Type B pancreatic cell (in vitro differentiated cells): ENCODE measurements at regions not wholly inside any gene's neighbourhood (a gene's known extent, or its start where the extent isn't known, plus 50 kb on each side); places are given as distances from the start of the nearest gene placed in this dataset.

Source experiments
- DNase-seq: peaks from one replicate; pipeline ENCODE4 v3.0.0; 2021; ENCODE audit warnings: mixed read lengths; ENCODE audit not compliant: unreplicated experiment; ENCODE audit errors: extremely low spot score
- H3K27ac Mint-ChIP-seq: 2 replicates; pipeline ENCODE4 v1.8.0; 2021; ENCODE audit warnings: mild to moderate bottlenecking, mixed read lengths
- H3K27me3 Mint-ChIP-seq: 2 replicates; pipeline ENCODE4 v1.8.0; 2021; ENCODE audit warnings: mixed read lengths
- H3K36me3 Mint-ChIP-seq: 2 replicates; pipeline ENCODE4 v1.8.0; 2021; ENCODE audit warnings: mixed read lengths
- H3K4me1 Mint-ChIP-seq: one replicate; pipeline ENCODE4 v1.8.0; 2021; ENCODE audit warnings: mixed read lengths; ENCODE audit not compliant: unreplicated experiment
- H3K4me3 Mint-ChIP-seq: 2 replicates; pipeline ENCODE4 v1.8.0; 2021; ENCODE audit warnings: mild to moderate bottlenecking, mixed read lengths
- H3K9me3 Mint-ChIP-seq: 2 replicates; pipeline ENCODE4 v1.8.0; 2021; ENCODE audit warnings: mixed read lengths
- TF ChIP-seq, protein P1 (sequence below): fragments of 200-600 bp; sonication (generic); conservative IDR thresholded peaks from 2 replicates; pipeline ENCODE4 v1.5.0; 2021; ENCODE audit warnings: antibody characterized with exemption, mild to moderate bottlenecking

DNA sequence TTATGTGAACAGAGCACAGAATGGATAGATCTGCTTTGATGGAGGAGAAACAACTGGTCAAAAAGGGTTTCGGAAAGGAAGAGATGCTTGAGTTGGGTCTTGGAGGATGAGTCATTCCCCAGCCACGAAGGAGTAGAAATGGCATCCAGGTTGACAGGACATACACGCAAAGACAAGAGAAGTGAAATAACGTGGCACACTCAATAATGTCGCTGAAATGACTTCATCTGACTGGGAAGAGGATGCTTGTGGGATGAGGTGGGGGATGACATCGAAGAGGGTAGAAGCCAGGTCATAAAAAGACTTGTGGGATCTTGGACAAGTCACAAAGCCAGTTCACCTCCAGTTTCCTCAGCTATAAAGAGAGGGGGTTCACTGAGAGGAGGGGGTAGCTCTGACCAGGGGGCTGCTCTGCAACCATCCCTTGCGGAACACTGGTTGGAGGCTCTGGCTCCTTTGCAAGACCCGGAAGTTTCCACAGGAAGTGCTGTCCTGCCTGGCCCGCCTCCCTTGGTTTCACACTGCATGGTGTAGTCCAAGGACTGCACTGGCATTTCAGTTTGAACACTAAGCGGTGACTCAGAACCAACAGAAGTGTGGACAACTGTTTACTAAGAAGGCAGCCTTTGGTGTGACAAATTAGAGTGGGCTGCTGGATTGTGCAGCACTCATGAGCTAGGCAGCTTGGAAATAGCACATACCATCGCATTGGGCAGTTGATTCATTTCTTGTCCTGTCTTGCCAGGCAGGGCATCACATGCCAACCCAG, 189.9 kb upstream of the ADO start:
- Mint-ChIP-seq H3K36me3 (no peaks in the 10 kb centered on the region), H3K27me3 (peaks cover 32% of the 10 kb centered on the region), H3K9me3 (no peaks in the 10 kb centered on the region), H3K27ac (no peak overlapping the region), H3K4me1 (peaks cover 4% of the 10 kb centered on the region), H3K4me3 (no peak overlapping the region)
- TF ChIP-seq, protein P1, sequence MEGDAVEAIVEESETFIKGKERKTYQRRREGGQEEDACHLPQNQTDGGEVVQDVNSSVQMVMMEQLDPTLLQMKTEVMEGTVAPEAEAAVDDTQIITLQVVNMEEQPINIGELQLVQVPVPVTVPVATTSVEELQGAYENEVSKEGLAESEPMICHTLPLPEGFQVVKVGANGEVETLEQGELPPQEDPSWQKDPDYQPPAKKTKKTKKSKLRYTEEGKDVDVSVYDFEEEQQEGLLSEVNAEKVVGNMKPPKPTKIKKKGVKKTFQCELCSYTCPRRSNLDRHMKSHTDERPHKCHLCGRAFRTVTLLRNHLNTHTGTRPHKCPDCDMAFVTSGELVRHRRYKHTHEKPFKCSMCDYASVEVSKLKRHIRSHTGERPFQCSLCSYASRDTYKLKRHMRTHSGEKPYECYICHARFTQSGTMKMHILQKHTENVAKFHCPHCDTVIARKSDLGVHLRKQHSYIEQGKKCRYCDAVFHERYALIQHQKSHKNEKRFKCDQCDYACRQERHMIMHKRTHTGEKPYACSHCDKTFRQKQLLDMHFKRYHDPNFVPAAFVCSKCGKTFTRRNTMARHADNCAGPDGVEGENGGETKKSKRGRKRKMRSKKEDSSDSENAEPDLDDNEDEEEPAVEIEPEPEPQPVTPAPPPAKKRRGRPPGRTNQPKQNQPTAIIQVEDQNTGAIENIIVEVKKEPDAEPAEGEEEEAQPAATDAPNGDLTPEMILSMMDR, result no peak
- DNase-seq, result no peak

DNA sequence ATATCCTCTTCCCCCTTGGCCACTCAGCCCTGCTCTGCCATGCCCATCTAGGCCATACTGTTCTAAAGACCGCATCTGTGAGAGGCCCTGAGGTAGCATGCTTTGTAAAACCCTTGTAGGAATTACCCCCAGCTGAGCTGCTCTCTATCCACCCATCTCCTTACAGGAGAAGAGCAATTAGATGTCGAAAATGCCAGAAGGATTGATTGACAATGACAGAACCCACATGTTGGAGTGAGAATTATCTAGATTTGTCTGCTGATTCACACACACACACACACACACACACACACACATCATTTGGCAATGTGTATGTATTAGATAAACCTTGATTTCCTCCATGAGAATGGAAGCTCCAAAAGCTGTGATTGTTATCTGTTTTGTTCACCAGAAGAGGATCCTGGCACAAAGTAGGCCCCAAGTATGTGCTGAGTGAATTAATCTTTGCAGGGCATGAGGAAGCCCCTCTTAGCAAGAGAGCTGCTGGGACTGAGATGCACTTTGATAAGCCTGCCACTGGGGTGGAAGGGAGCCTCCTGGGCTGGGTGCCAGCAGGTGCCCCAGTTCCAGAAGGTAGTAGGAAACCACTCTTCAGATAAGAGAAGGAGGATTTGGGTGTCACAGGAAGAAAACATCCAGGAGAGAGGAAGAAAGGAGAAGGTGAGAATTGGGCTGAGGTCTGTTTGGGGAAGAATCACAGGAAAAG, 187.5 kb upstream of the ADO start:
- TF ChIP-seq, protein P1, result no peak
- DNase-seq, result no peak
- no peaks in the 10 kb centered on the region for H3K9me3 Mint-ChIP-seq

DNA sequence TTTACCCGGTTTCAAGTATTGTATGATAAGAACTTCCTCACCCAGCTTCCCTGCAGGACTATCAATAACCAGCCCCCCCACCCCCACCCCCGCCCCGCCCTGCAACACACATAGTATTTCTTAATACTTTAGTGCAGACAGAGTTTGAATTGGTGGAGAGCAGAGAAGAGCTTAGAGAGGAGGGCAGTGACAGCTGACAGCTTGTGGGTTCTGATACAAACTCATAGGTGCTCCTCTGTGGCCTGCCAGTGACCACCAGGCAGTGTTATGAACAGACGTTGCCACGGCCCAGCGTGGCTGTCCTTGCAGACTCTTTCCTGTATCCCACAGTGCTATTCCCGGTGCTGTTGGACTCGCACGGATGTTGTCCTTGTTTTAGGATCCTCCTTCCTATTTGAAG, 186.9 kb upstream of the ADO start:
- DNase-seq, result no peak
- TF ChIP-seq, protein P1, result no peak
- Mint-ChIP-seq H3K4me1 (peaks cover 4% of the 10 kb centered on the region), H3K36me3 (no peaks in the 10 kb centered on the region), H3K27ac (no peak overlapping the region), H3K9me3 (no peaks in the 10 kb centered on the region), H3K4me3 (no peak overlapping the region), H3K27me3 (peaks cover 18% of the 10 kb centered on the region)

More for the DNA sequence above, 187.5 kb upstream of the ADO start:
- H3K4me1 Mint-ChIP-seq, result peaks cover 4% of the 10 kb centered on the region
- no peaks in the 10 kb centered on the region for H3K36me3 Mint-ChIP-seq
- no peak overlapping the region for H3K27ac Mint-ChIP-seq
- H3K27me3 Mint-ChIP-seq, result peaks cover 21% of the 10 kb centered on the region
- no peak overlapping the region for H3K4me3 Mint-ChIP-seq

DNA sequence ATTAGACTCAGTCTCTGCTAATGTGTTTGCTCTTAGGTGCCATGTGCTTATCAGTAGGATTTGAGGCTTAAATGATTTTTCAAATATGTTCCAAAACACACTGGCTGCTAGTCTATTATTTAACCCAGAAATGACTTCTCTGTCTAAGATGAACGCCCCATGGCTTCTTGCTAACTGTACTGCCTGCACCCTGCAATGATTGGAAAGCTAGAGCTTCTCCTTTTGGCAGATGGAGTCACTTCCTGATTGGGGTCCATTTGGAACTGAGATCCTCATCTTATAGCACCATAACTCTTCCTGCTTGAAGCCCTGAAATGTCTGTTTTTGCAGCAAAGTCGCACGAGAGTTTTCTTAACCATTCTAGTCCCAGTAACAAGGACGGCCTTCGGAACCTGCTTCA, 186.5 kb upstream of the ADO start:
- no peaks in the 10 kb centered on the region for H3K36me3 Mint-ChIP-seq

DNA sequence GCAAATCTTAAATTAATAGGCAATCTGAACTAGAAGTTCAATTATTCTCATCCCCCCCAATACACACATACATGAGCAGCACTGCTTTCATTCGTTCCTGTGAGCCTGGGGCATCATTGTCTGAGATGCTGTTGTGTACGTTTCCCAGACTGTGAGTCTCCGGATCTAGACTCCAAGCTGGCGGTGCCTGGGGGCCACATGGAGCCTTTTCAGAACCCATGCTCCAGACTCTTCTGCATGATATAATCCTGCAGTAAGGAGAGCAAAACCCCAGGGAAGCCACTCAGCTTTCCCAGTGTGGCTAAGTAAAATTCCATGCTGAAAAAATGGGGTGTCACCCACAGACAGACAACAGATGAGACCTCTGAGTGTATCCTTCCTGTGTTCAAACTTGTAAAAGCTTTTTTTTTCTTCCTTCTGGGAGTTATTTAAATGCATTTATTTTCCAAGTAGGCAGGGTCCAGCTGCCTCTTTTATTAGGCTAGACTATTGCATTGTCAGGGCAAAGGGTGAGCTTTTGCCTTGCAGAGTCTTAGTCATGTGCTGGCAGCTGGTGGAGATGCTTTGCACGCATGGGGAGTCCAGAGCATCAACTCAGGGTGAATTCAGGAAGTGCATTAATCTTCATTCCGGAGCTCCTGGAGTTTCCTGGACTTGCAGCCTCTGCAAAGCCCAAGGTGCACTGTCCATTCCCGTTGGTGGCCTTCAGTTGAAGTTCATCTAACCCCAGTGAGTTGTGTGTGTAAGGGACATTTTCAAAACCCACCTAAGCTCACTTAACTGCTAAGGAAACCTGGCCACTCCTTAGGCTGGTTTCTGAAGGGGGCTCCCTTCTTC, 185.7 kb upstream of the ADO start:
- no peaks in the 10 kb centered on the region for H3K9me3 Mint-ChIP-seq
- TF ChIP-seq, protein P1, result no peak
- peaks cover 4% of the 10 kb centered on the region for H3K4me1 Mint-ChIP-seq
- no peak overlapping the region for H3K27ac Mint-ChIP-seq
- H3K36me3 Mint-ChIP-seq, result no peaks in the 10 kb centered on the region
- no peak overlapping the region for H3K4me3 Mint-ChIP-seq
- DNase-seq, result no peak
- H3K27me3 Mint-ChIP-seq, result peaks cover 16% of the 10 kb centered on the region

More for the DNA sequence above, 186.5 kb upstream of the ADO start:
- TF ChIP-seq, protein P1, result no peak
- H3K27me3 Mint-ChIP-seq, result peaks cover 16% of the 10 kb centered on the region
- peaks cover 4% of the 10 kb centered on the region for H3K4me1 Mint-ChIP-seq
- no peak overlapping the region for H3K27ac Mint-ChIP-seq
- no peaks in the 10 kb centered on the region for H3K9me3 Mint-ChIP-seq
- no peak overlapping the region for H3K4me3 Mint-ChIP-seq
- no peak for DNase-seq
